Kidney epithelial cell (primary cell): ENCODE measurements at regions not wholly inside any gene's neighbourhood (a gene's known extent, or its start where the extent isn't known, plus 50 kb on each side); places are given as distances from the start of the nearest gene placed in this dataset.
"Not testable (repeated sequence)": the region's sequence is repeated elsewhere in the genome, so short reads cannot be mapped to it uniquely, and the experiment has no call there.

Experiments used
- DNase-seq: peaks from one replicate; pipeline ENCODE4 v3.0.0-alpha.2; 2010; ENCODE audit warnings: low read depth
- H3K27me3 ChIP-seq: 2 replicates; pipeline ENCODE4 v1.6.0; 2011; ENCODE audit warnings: low read length; ENCODE audit not compliant: control insufficient read depth, insufficient read depth
- H3K36me3 ChIP-seq: 2 replicates; pipeline ENCODE4 v1.5.1; 2011; ENCODE audit warnings: low read length; ENCODE audit not compliant: control insufficient read depth, insufficient read depth
- H3K4me3 ChIP-seq: 2 replicates; pipeline ENCODE4 v1.5.1; 2011; ENCODE audit warnings: low read depth, mild to moderate bottlenecking, control low read depth, low read length
- TF ChIP-seq, protein P1 (sequence below): IDR thresholded peaks from 2 replicates; pipeline ENCODE4 v1.5.1; 2011; ENCODE audit warnings: mild to moderate bottlenecking, moderate library complexity, low read length, control low read depth, inconsistent platforms; ENCODE audit not compliant: insufficient read depth, poor library complexity, severe bottlenecking

DNA sequence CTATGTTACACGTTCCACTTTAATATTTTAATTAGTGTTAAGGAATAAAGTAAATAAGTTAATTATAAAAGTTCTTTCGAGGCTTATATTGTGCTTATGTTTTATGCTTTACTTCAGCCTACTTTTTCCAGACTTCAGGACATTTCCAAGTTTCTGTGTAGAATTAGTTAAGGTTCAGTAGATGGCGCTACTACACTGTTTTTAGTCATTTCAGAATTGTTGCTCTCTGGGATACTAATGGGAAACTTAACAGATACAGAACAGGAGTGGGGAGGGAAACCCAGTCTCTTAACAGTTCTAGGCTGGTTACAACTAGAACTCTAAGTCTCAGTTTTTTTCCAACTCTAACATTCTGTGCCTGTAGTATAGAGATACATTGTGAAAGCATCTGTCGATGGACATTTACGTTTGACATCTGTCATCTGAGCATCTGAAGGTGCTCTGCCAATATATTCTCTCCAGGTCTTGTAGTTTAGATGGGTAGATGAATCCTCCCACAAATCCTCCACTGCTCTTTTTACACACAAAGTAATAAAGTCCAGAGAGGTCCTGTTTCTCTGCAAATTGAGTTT lies 56.8 kb upstream of the FAM171A1 start:
- DNase-seq: no peak
- TF ChIP-seq, protein P1, sequence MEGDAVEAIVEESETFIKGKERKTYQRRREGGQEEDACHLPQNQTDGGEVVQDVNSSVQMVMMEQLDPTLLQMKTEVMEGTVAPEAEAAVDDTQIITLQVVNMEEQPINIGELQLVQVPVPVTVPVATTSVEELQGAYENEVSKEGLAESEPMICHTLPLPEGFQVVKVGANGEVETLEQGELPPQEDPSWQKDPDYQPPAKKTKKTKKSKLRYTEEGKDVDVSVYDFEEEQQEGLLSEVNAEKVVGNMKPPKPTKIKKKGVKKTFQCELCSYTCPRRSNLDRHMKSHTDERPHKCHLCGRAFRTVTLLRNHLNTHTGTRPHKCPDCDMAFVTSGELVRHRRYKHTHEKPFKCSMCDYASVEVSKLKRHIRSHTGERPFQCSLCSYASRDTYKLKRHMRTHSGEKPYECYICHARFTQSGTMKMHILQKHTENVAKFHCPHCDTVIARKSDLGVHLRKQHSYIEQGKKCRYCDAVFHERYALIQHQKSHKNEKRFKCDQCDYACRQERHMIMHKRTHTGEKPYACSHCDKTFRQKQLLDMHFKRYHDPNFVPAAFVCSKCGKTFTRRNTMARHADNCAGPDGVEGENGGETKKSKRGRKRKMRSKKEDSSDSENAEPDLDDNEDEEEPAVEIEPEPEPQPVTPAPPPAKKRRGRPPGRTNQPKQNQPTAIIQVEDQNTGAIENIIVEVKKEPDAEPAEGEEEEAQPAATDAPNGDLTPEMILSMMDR: peak; percentile 52
- no peaks in the 10 kb centered on the region for H3K27me3 ChIP-seq
- H3K36me3 ChIP-seq: no peaks in the 10 kb centered on the region
- no peak overlapping the region for H3K4me3 ChIP-seq

DNA sequence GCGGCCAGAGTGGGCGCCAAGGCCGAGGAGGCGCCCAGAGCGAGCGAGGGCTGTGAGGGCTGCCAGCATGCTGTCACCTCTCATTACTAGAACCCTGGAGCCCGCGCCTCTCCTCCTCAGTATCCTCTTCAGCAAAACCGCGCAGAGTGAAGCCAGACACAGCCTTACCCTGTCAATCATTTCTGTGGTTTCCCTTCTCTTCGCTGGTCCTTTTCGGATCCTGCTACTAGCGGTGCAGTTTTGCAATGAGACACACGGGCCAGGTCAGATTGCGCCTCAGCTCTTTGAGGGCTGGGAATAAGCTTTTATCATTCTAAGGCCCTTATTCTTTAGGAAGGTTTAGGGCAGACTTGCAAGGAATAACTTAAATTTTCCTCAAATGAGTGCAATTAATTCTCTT lies 55.5 kb upstream of the FAM171A1 start:
- H3K36me3 ChIP-seq: no peaks in the 10 kb centered on the region
- H3K27me3 ChIP-seq: no peaks in the 10 kb centered on the region
- TF ChIP-seq, protein P1: no peak
- no peak for DNase-seq
- no peak overlapping the region for H3K4me3 ChIP-seq

DNA sequence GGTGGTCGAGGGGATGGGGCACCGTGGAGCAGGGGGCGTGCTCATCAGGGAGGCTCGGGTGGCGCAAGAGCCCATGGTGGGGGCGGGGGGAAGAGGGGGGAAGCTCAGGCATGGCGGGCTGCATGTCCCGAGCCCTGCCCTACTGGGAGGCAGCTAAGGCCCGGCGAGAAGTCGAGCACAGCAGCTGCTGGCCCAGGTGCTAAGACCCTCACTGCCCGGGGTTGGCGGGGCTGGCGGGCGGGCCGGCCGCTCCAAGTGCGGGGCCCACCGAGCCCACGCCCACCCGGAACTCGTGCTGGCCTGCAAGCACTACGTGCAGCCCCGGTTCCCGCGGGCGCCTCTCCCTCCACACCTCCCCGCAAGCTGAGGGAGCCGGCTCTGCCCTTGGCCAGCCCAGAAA lies 55.0 kb upstream of the FAM171A1 start:
- TF ChIP-seq, protein P1: no peak
- H3K36me3 ChIP-seq: no peaks in the 10 kb centered on the region
- no peak for DNase-seq
- H3K27me3 ChIP-seq: no peaks in the 10 kb centered on the region
- no peak overlapping the region for H3K4me3 ChIP-seq

GRCh38 chr10:15421875-15422274 lies 50.8 kb upstream of the FAM171A1 start:
- H3K36me3 ChIP-seq, H3K27me3 ChIP-seq, DNase-seq, H3K4me3 ChIP-seq: not testable (repeated sequence)
